ENCODE measurements at regions not wholly inside any gene's neighbourhood (a gene's known extent, or its start where the extent isn't known, plus 50 kb on each side); places are given as distances from the start of the nearest gene placed in this dataset.

GRCh38 chr6:150791717-150792116 is 73.8 kb upstream of the MTHFD1L start:
- ATAC-seq (no peak), FAIRE-seq (no peak), DNase-seq (ENCODE audit: extremely low read depth in 1 of 4, low spot score in 3 of 4) (no peak)
- no peak overlapping the region for H3K4me3 ChIP-seq
- POLR2A ChIA-PET = no interaction called here
- no peaks in the 10 kb centered on the region for H3K9me1 ChIP-seq (ENCODE audit: control insufficient read depth, insufficient read depth, low read length)
- H3K4me1 ChIP-seq (replicated peaks in 1 of 2; ENCODE audit: control insufficient read depth in 2 of 2, insufficient read depth in 2 of 2, low read length in 2 of 2) = no peaks in the 10 kb centered on the region
- H3K79me2 ChIP-seq (ENCODE audit: control insufficient read depth, insufficient read depth, low read length) = no peaks in the 10 kb centered on the region
- H3K4me2 ChIP-seq (ENCODE audit: insufficient read depth, low read length) = no peak overlapping the region
- intact Hi-C loops (cut with micrococcal nuclease) (loop anchor here (5.0 kb wide), 1 partner anchor 104 kb away; no protein-coding TSS in a partner anchor), in situ Hi-C loops (cut with MboI) (no loop called here)
- no peak for TF ChIP-seq C11orf30 (IDR thresholded peaks at IDR 0.05; ENCODE audit: low read depth)
- no peak for TF ChIP-seq KLF16 (IDR thresholded peaks at IDR 0.05)
- no peak for TF ChIP-seq ZNF766 (CRISPR knock-in tag; conservative IDR thresholded peaks at IDR 0.05)
- TF ChIP-seq CEBPG (CRISPR knock-in tag; IDR thresholded peaks at IDR 0.05) = no peak
- no peak for TF ChIP-seq CEBPG (tag; conservative IDR thresholded peaks at IDR 0.05 in 1 of 2, IDR thresholded peaks at IDR 0.05 in 1 of 2)
- no peak for TF ChIP-seq ILK (tag; IDR thresholded peaks at IDR 0.05; ENCODE audit: borderline replicate concordance, low read depth)
- TF ChIP-seq CREBBP (IDR thresholded peaks at IDR 0.05; ENCODE audit: low read depth, low read length) = no peak
- no peak for TF ChIP-seq SNIP1 (IDR thresholded peaks at IDR 0.05; ENCODE audit: low read depth)
- no peak for TF ChIP-seq TCF3 (CRISPR knock-in tag; IDR thresholded peaks at IDR 0.05)
- TF ChIP-seq, protein P1, sequence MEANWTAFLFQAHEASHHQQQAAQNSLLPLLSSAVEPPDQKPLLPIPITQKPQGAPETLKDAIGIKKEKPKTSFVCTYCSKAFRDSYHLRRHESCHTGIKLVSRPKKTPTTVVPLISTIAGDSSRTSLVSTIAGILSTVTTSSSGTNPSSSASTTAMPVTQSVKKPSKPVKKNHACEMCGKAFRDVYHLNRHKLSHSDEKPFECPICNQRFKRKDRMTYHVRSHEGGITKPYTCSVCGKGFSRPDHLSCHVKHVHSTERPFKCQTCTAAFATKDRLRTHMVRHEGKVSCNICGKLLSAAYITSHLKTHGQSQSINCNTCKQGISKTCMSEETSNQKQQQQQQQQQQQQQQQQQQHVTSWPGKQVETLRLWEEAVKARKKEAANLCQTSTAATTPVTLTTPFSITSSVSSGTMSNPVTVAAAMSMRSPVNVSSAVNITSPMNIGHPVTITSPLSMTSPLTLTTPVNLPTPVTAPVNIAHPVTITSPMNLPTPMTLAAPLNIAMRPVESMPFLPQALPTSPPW (CRISPR knock-in tag; IDR thresholded peaks at IDR 0.05) = no peak
- no peak overlapping the region for H3K27ac ChIP-seq (ENCODE audit: extremely low read depth, low read depth, low read length)
- peaks cover 18 to 37% of the 10 kb centered on the region in 2 experiments for H3K27me3 ChIP-seq (ENCODE audit: control insufficient read depth in 2 of 2, insufficient read depth in 2 of 2, low read length in 2 of 2)
- no peaks in the 10 kb centered on the region for H3K9me3 ChIP-seq (replicated peaks; ENCODE audit: control insufficient read depth, insufficient read depth, low read depth, low read length)
- CTCF ChIA-PET (ENCODE audit: low intra/inter-chr PET ratio) = no interaction called here
- H3K9ac ChIP-seq (ENCODE audit: insufficient read depth in 1 of 2, low read depth in 2 of 2, low read length in 2 of 2) = no peak overlapping the region
- no peaks in the 10 kb centered on the region for H4K20me1 ChIP-seq (replicated peaks; ENCODE audit: control insufficient read depth, insufficient read depth, low read length)
- 3% methylated on average over 1 of the region's 1 CpG for WGBS (ENCODE audit: insufficient coverage, low coverage, missing lambda C conversion rate)
- H2AFZ ChIP-seq (ENCODE audit: low read depth, low read length) = no peak overlapping the region
- BruUV-seq (replicated peaks) = no TSS peak
- H3K36me3 ChIP-seq (ENCODE audit: control insufficient read depth, insufficient read depth, low read length) = no peaks in the 10 kb centered on the region
